Vagina (tissue), 2 donors: ENCODE measurements at regions not wholly inside any gene's neighbourhood (a gene's known extent, or its start where the extent isn't known, plus 50 kb on each side); places are given as distances from the start of the nearest gene placed in this dataset.

Experiments used
- CTCF ChIP-seq, 3 experiments: fragments of 450-650 bp in 2 of 3; fragments of 200-600 bp in 1 of 3; sonication (generic) in 1 of 3; IDR thresholded peaks; one replicate each; pipeline ENCODE4 v1.5.1; 2017 to 2019; ENCODE audit warnings: antibody characterized with exemption in 3 of 3, mild to moderate bottlenecking in 2 of 3, moderate library complexity in 2 of 3
- POLR2A ChIP-seq, 2 donors: fragments of 450-650 bp; IDR thresholded peaks; one replicate each; pipeline ENCODE4 v1.6.1; 2017; ENCODE audit warnings: antibody characterized with exemption in 2 of 2, mild to moderate bottlenecking in 2 of 2, moderate library complexity in 2 of 2
- POLR2AphosphoS5 ChIP-seq, 2 donors: sonication (generic); formaldehyde crosslinking; IDR thresholded peaks; one replicate each; pipeline ENCODE4 v1.9.0; 2017; ENCODE audit warnings: antibody characterized with exemption in 2 of 2, mild to moderate bottlenecking in 2 of 2, low read depth in 1 of 2; ENCODE audit not compliant: insufficient read depth in 1 of 2

DNA sequence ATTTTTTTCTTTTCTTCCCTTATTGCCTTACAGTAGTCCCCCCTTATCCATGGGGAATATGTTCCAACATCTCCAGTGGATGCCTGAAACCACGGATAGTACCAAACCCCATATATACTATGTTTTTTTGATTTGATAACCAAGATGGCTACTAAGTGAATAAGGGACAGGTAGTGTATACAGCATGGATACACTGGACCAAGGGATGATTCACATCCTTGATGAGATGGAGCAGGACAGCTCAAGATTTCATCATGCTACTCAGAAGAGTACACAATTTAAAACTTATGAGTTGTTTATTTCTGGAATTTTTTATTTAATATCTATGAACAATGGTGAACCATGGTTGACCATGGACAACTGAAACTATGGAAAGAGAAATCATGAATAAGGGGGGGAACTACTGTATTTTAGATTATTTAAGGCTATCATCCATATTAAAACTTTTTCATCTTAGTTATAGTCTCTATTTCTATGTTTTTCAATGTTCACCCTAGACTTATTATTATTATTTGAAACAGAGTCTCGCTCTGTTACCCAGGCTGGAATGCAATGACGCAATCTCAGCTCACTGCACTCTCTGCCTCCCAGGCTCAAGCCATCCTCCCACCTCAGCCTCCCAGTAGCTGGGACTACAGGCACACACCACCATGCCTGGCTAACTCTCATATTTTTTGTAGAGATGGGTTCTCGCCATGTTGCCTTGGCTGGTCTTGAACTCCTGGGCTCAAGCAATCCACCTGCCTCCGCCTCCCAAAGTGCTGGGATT is 188.0 kb upstream of the PELI2 start:
- TF ChIP-seq CTCF (IDR thresholded peaks at IDR 0.05): no peak
- no peak for TF ChIP-seq POLR2AphosphoS5 (IDR thresholded peaks at IDR 0.05; ENCODE audit: insufficient read depth in 1 of 2, low read depth in 1 of 2)
- TF ChIP-seq POLR2A (IDR thresholded peaks at IDR 0.05): no peak
